ENCODE measurements at regions not wholly inside any gene's neighbourhood (a gene's known extent, or its start where the extent isn't known, plus 50 kb on each side); places are given as distances from the start of the nearest gene placed in this dataset.
"Not testable (repeated sequence)": the region's sequence is repeated elsewhere in the genome, so short reads cannot be mapped to it uniquely, and the experiment has no call there.

DNA sequence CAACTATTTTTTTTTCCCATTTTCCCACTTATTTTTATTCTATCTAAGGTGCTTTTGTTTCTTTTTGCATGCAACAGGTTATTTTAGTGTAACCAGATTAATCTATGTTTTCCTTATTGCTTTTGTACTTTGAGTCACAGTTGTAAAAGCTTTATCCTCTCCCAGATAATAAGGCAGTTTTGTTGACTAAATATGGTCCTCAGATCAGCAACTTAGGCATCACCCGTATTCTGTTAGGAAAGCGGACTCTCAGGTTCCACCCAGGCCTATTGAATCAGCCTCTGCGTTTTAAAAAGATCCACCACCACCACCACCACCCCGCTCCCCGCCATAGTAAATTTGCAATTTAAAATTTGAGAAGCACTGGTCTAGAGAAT is 58.6 kb upstream of the USP9X start:
- no peak for DNase-seq (ENCODE audit: low read depth)
- TF ChIP-seq, protein P1, sequence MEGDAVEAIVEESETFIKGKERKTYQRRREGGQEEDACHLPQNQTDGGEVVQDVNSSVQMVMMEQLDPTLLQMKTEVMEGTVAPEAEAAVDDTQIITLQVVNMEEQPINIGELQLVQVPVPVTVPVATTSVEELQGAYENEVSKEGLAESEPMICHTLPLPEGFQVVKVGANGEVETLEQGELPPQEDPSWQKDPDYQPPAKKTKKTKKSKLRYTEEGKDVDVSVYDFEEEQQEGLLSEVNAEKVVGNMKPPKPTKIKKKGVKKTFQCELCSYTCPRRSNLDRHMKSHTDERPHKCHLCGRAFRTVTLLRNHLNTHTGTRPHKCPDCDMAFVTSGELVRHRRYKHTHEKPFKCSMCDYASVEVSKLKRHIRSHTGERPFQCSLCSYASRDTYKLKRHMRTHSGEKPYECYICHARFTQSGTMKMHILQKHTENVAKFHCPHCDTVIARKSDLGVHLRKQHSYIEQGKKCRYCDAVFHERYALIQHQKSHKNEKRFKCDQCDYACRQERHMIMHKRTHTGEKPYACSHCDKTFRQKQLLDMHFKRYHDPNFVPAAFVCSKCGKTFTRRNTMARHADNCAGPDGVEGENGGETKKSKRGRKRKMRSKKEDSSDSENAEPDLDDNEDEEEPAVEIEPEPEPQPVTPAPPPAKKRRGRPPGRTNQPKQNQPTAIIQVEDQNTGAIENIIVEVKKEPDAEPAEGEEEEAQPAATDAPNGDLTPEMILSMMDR (IDR thresholded peaks at IDR 0.05; ENCODE audit: low read depth, low read length): no peak
- TF ChIP-seq, protein P2, sequence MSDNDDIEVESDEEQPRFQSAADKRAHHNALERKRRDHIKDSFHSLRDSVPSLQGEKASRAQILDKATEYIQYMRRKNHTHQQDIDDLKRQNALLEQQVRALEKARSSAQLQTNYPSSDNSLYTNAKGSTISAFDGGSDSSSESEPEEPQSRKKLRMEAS (IDR thresholded peaks at IDR 0.05; ENCODE audit: low read depth, low read length): no peak
- TF ChIP-seq MYC (IDR thresholded peaks at IDR 0.05; ENCODE audit: low read depth, low read length) (no peak), POLR2A (IDR thresholded peaks at IDR 0.05; ENCODE audit: extremely low read depth, insufficient read length) (no peak)
- no peak overlapping the region for H3K4me3 ChIP-seq (ENCODE audit: low read depth, low read length)

DNA sequence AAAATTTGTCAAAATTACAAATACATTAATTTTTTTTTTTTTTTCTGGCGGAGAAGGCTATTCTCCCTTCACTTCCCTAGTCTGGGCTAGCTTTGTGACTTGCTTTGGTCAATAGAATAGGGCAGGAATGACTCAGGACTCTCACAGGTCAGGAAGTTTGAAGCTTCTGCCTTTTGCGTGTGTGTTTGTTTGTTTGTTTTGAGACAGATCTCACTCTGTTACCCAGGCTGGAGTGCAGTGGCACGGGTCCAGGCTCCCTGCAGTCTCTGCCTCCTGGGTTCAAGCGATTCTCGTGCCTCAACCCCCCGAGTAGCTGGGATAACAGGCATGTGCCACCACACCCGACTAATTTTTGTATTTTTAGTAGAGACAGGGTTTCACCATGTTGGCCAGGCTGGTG is 55.9 kb upstream of the USP9X start:
- no peak for DNase-seq (ENCODE audit: low read depth)
- no peak overlapping the region for H3K4me3 ChIP-seq (ENCODE audit: low read depth, low read length)
- TF ChIP-seq, protein P2 (IDR thresholded peaks at IDR 0.05; ENCODE audit: low read depth, low read length): no peak
- TF ChIP-seq POLR2A (IDR thresholded peaks at IDR 0.05; ENCODE audit: extremely low read depth, insufficient read length): no peak
- no peak for TF ChIP-seq MYC (IDR thresholded peaks at IDR 0.05; ENCODE audit: low read depth, low read length)
- TF ChIP-seq, protein P1 (IDR thresholded peaks at IDR 0.05; ENCODE audit: low read depth, low read length): no peak

DNA sequence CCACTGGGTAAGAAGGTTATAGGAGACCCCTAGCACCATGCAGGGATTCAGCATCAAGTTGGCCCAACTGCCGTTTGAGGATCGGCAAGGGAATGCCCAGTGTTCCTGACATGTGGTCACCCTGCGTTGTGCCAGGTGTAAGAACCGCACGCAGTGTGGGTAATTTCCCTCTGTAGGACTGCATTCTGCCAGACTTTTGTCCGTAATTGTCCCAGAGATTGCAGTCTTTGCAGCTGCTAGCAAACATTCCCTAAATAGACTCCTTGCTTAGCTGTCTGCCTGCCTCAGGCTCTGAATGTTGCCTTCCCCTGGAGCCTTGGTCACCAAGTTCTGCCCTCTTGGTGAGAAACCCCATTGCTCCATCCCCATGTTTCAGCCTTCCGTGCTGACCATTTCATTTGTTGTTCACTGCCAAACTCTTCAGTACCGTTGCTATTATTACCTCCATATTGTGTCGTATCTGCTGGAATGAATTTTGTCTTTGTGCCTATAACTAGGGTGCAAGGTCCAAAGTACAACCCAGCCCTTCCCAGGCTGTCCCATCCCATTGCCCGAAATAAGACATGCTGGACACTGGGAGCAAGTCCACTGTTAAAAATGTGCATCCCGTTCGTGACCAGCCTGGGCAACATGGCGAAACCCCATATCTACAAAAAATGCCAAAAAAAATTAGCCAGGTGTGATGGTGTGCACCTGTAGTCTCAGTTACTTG is 53.8 kb upstream of the USP9X start:
- no peak for DNase-seq (ENCODE audit: low read depth)
- TF ChIP-seq MYC (IDR thresholded peaks at IDR 0.05; ENCODE audit: low read depth, low read length): no peak
- TF ChIP-seq, protein P2 (IDR thresholded peaks at IDR 0.05; ENCODE audit: low read depth, low read length): no peak
- TF ChIP-seq, protein P1 (IDR thresholded peaks at IDR 0.05; ENCODE audit: low read depth, low read length): no peak
- no peak for TF ChIP-seq POLR2A (IDR thresholded peaks at IDR 0.05; ENCODE audit: extremely low read depth, insufficient read length)
- H3K4me3 ChIP-seq (ENCODE audit: low read depth, low read length): no peak overlapping the region

- H3K4me3 ChIP-seq (ENCODE audit: low read depth, low read length): no peak overlapping the region
- DNase-seq (ENCODE audit: low read depth): peak; percentile 8
- TF ChIP-seq MYC (IDR thresholded peaks at IDR 0.05; ENCODE audit: low read depth, low read length) (no peak), POLR2A (IDR thresholded peaks at IDR 0.05; ENCODE audit: extremely low read depth, insufficient read length) (no peak)
- TF ChIP-seq, protein P1 (IDR thresholded peaks at IDR 0.05; ENCODE audit: low read depth, low read length): no peak
- TF ChIP-seq, protein P2 (IDR thresholded peaks at IDR 0.05; ENCODE audit: low read depth, low read length): no peak
Measured at GRCh38 chrX:41033299-41033698, 51.9 kb upstream of the USP9X start.

DNA sequence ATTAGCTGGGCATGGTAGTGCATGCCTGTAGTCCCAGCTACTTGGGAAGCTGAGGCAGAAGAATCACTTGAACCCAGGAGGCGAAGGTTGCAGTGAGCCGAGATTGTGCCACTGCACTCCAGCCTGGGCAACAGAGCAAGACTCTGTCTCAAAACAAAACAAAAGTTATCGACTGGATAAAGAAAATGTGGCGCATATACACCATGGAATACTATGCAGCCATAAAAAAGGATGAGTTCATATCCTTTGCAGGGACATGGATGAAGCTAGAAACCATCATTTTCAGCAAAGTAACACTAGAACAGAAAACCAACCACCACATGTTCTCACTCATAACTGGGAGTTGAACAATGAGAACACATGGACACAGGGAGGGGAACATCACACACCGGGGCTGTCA is 50.3 kb upstream of the USP9X start:
- not testable (repeated sequence) for DNase-seq (ENCODE audit: low read depth)

More for the DNA sequence above, 50.3 kb upstream of the USP9X start:
- not testable (repeated sequence) for H3K4me3 ChIP-seq (ENCODE audit: low read depth, low read length)

Data from NB4 (cell line).